ENCODE measurements at regions not wholly inside any gene's neighbourhood (a gene's known extent, or its start where the extent isn't known, plus 50 kb on each side); places are given as distances from the start of the nearest gene placed in this dataset.

- TF ChIP-seq, protein P1, sequence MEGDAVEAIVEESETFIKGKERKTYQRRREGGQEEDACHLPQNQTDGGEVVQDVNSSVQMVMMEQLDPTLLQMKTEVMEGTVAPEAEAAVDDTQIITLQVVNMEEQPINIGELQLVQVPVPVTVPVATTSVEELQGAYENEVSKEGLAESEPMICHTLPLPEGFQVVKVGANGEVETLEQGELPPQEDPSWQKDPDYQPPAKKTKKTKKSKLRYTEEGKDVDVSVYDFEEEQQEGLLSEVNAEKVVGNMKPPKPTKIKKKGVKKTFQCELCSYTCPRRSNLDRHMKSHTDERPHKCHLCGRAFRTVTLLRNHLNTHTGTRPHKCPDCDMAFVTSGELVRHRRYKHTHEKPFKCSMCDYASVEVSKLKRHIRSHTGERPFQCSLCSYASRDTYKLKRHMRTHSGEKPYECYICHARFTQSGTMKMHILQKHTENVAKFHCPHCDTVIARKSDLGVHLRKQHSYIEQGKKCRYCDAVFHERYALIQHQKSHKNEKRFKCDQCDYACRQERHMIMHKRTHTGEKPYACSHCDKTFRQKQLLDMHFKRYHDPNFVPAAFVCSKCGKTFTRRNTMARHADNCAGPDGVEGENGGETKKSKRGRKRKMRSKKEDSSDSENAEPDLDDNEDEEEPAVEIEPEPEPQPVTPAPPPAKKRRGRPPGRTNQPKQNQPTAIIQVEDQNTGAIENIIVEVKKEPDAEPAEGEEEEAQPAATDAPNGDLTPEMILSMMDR (IDR thresholded peaks at IDR 0.05): no peak
- no peak for TF ChIP-seq POLR2A (IDR thresholded peaks at IDR 0.05)
These were observed 165.8 kb upstream of the HMCN1 start for GRCh38 chr1:185568155-185569123.
